H1 (cell line): ENCODE measurements at regions not wholly inside any gene's neighbourhood (a gene's known extent, or its start where the extent isn't known, plus 50 kb on each side); places are given as distances from the start of the nearest gene placed in this dataset.

Experiments used
- CTCF ChIA-PET: fragments of 300-600 bp; sonication (Branson Sonifier 250); formaldehyde crosslinking; loops from one replicate; lab custom pipeline; 2021; ENCODE audit not compliant: partially characterized antibody; lab: Charles Lee
- POLR2A ChIA-PET: fragments of 300-600 bp; sonication (Branson Sonifier 250); formaldehyde crosslinking; loops from one replicate; lab custom pipeline; 2021; ENCODE audit warnings: inconsistent platforms; ENCODE audit not compliant: partially characterized antibody; lab: Charles Lee
- DNase-seq, 2 experiments: peaks; one replicate each; pipeline versions ENCODE4 v3.0.0 to v3.0.0-alpha.2; 2010 to 2022; ENCODE audit warnings: low spot score in 2 of 2, low read depth in 1 of 2, mixed read lengths in 1 of 2
- FAIRE-seq: peaks from 2 replicates; lab custom pipeline; 2011; peaks lifted over from hg19 to GRCh38; lab: Jason Lieb, UNC
- H2AFZ ChIP-seq: 2 replicates; pipeline ENCODE4 v1.8.1; 2012; ENCODE audit warnings: low read length, inconsistent platforms
- H2AK5ac ChIP-seq: 2 replicates; pipeline ENCODE4 v1.6.1; 2013; ENCODE audit warnings: low read depth, low read length
- H2BK120ac ChIP-seq: replicated peaks from 2 replicates; pipeline ENCODE3; 2013; ENCODE audit warnings: low read depth, low read length, inconsistent platforms
- H2BK12ac ChIP-seq: 2 replicates; pipeline ENCODE4 v1.6.1; 2013; ENCODE audit warnings: low read depth, low read length
- H2BK15ac ChIP-seq: 2 replicates; pipeline ENCODE4 v1.6.1; 2013; ENCODE audit warnings: low read length
- H2BK20ac ChIP-seq: 2 replicates; pipeline ENCODE4 v1.6.1; 2013; ENCODE audit warnings: low read length
- H2BK5ac ChIP-seq: 2 replicates; pipeline ENCODE4 v1.6.1; 2013; ENCODE audit warnings: low read depth, low read length
- H3K14ac ChIP-seq: 2 replicates; pipeline ENCODE4 v1.6.1; 2013; ENCODE audit warnings: inconsistent platforms; ENCODE audit not compliant: insufficient read length
- H3K18ac ChIP-seq: 2 replicates; pipeline ENCODE4 v1.6.1; 2013; ENCODE audit warnings: low read length; ENCODE audit errors: extremely low read depth
- H3K23ac ChIP-seq: 2 replicates; pipeline ENCODE4 v1.6.1; 2013; ENCODE audit warnings: inconsistent platforms; ENCODE audit not compliant: insufficient read length
- H3K23me2 ChIP-seq: 2 replicates; pipeline ENCODE4 v1.6.1; 2013; ENCODE audit warnings: low read depth, low read length
- H3K27ac ChIP-seq: 2 replicates; pipeline ENCODE4 v1.6.1; 2011; ENCODE audit warnings: low read depth, low read length, inconsistent platforms
- H3K27me3 ChIP-seq, 4 experiments: replicated peaks in 1 of 4; 1 replicate in 1 of 4; 2 replicates in 3 of 4; pipeline versions ENCODE4 v1.6.1 to v1.8.1; 2011 to 2013; ENCODE audit warnings: low read length in 3 of 4, mild to moderate bottlenecking in 3 of 4, inconsistent platforms in 2 of 4, mixed read lengths in 2 of 4, moderate library complexity in 1 of 4; ENCODE audit not compliant: control insufficient read depth in 3 of 4, insufficient read depth in 3 of 4; ENCODE audit errors: extremely low read depth in 1 of 4
- H3K36me3 ChIP-seq, 4 experiments: 2 replicates each; pipeline versions ENCODE4 v1.6.1 to v1.8.1; 2011 to 2013; ENCODE audit warnings: mild to moderate bottlenecking in 4 of 4, low read length in 3 of 4, moderate library complexity in 2 of 4, control low read depth in 1 of 4, inconsistent platforms in 1 of 4; ENCODE audit not compliant: insufficient read depth in 4 of 4, control insufficient read depth in 2 of 4
- H3K4ac ChIP-seq: replicated peaks from 2 replicates; pipeline ENCODE3; 2013; ENCODE audit warnings: low read length, low read depth, mixed read lengths, inconsistent platforms; ENCODE audit not compliant: insufficient read length
- H3K4me1 ChIP-seq, 4 experiments: replicated peaks in 1 of 4; 1 replicate in 1 of 4; 2 replicates in 3 of 4; pipeline versions ENCODE4 v1.6.1 to v1.8.1; 2011 to 2013; ENCODE audit warnings: low read length in 3 of 4, inconsistent platforms in 2 of 4, mixed read lengths in 1 of 4; ENCODE audit not compliant: insufficient read depth in 4 of 4, control insufficient read depth in 3 of 4
- H3K4me2 ChIP-seq, 2 experiments: 2 replicates each; pipeline versions ENCODE4 v1.6.1 to v1.8.1; 2011 to 2013; ENCODE audit warnings: low read depth in 2 of 2, low read length in 2 of 2, control low read depth in 1 of 2, inconsistent platforms in 1 of 2, mild to moderate bottlenecking in 1 of 2; ENCODE audit not compliant: insufficient read depth in 1 of 2
- H3K4me3 ChIP-seq, 4 experiments: fragments of 200-600, 300-600 bp in 1 of 4; sonication (generic), shearing (Covaris generic), sonication (Bioruptor Twin) in 1 of 4; 2 replicates each; pipeline versions ENCODE4 v1.5.1 to v1.8.1; 2011 to 2016; ENCODE audit warnings: low read length in 4 of 4, low read depth in 3 of 4, control low read depth in 2 of 4, inconsistent platforms in 2 of 4, mild to moderate bottlenecking in 2 of 4, mixed read lengths in 1 of 4, moderate library complexity in 1 of 4; ENCODE audit not compliant: insufficient read depth in 2 of 4; ENCODE audit errors: extremely low read depth in 1 of 4
- H3K56ac ChIP-seq: replicated peaks from 2 replicates; pipeline ENCODE3; 2013; ENCODE audit warnings: low read depth, mild to moderate bottlenecking, mixed read lengths, low read length, inconsistent platforms; ENCODE audit not compliant: insufficient read length
- H3K79me1 ChIP-seq: 2 replicates; pipeline ENCODE4 v1.6.1; 2013; ENCODE audit warnings: low read depth, low read length, control low read depth
- H3K79me2 ChIP-seq, 2 experiments: 2 replicates each; pipeline versions ENCODE4 v1.6.1 to v1.8.1; 2012 to 2013; ENCODE audit warnings: low read length in 2 of 2, mild to moderate bottlenecking in 2 of 2, inconsistent platforms in 1 of 2; ENCODE audit not compliant: insufficient read depth in 2 of 2, control insufficient read depth in 1 of 2
- H3K9ac ChIP-seq, 4 experiments: replicated peaks in 1 of 4; 1 replicate in 1 of 4; 2 replicates in 3 of 4; pipeline versions ENCODE4 v1.6.1 to v1.8.1; 2011 to 2013; ENCODE audit warnings: low read depth in 3 of 4, low read length in 3 of 4, control low read depth in 2 of 4, mild to moderate bottlenecking in 2 of 4, moderate library complexity in 2 of 4, inconsistent platforms in 1 of 4; ENCODE audit errors: extremely low read depth in 1 of 4
- H3K9me3 ChIP-seq, 2 experiments: 2 replicates each; pipeline versions ENCODE4 v1.6.1 to v1.8.1; 2012 to 2013; ENCODE audit warnings: mild to moderate bottlenecking in 2 of 2, moderate library complexity in 2 of 2, control low read depth in 1 of 2, inconsistent platforms in 1 of 2, low read depth in 1 of 2, low read length in 1 of 2, mixed read lengths in 1 of 2; ENCODE audit not compliant: insufficient read depth in 2 of 2
- H4K20me1 ChIP-seq, 2 experiments: replicated peaks in 1 of 2; 2 replicates each; pipeline versions ENCODE3 to v1.8.1; 2011 to 2013; ENCODE audit warnings: inconsistent platforms in 2 of 2, low read length in 2 of 2, mild to moderate bottlenecking in 1 of 2; ENCODE audit not compliant: insufficient read depth in 2 of 2, control insufficient read depth in 1 of 2
- H4K5ac ChIP-seq: 2 replicates; pipeline ENCODE4 v1.6.1; 2013; ENCODE audit warnings: low read length, low read depth, mixed read lengths, inconsistent platforms; ENCODE audit not compliant: insufficient read length
- H4K8ac ChIP-seq: 2 replicates; pipeline ENCODE4 v1.8.0; 2013; ENCODE audit warnings: mild to moderate bottlenecking, moderate library complexity, low read length, inconsistent platforms; ENCODE audit not compliant: insufficient read depth; ENCODE audit errors: extremely low read depth
- H4K91ac ChIP-seq: replicated peaks from 2 replicates; pipeline ENCODE3; 2013; ENCODE audit warnings: low read length, mixed read lengths, inconsistent platforms; ENCODE audit not compliant: insufficient read length
- CREB1 ChIP-seq: IDR thresholded peaks from 2 replicates; pipeline ENCODE4 v1.6.1; 2012; ENCODE audit warnings: inconsistent platforms
- EZH2 ChIP-seq: fragments of 200-600 bp; sonication (generic); IDR thresholded peaks from 2 replicates; pipeline ENCODE4 v1.7.1; 2012; ENCODE audit warnings: low read depth, mild to moderate bottlenecking, moderate library complexity, low read length, inconsistent platforms; ENCODE audit not compliant: severe bottlenecking
- KDM5A ChIP-seq: fragments of 200-600 bp; IDR thresholded peaks from 2 replicates; pipeline ENCODE4 v1.7.1; 2012; ENCODE audit warnings: mild to moderate bottlenecking, low read length, inconsistent platforms, mixed read lengths
- SP4 ChIP-seq: IDR thresholded peaks from 2 replicates; pipeline ENCODE4 v1.6.1; 2012; ENCODE audit warnings: low read length, inconsistent platforms
- WGBS, 2 experiments: shearing (Covaris generic) in 1 of 2; methylation state at CpG; one replicate each; pipeline versions ENCODE4 v1.1.6 to v1.1.7; 2013 to 2015; ENCODE audit warnings: low lambda C conversion rate in 2 of 2, mixed read lengths in 2 of 2, inconsistent platforms in 1 of 2, low coverage in 1 of 2, missing lambda C conversion rate in 1 of 2; ENCODE audit not compliant: insufficient replicate concordance in 2 of 2, insufficient coverage in 1 of 2, insufficient read length in 1 of 2; ENCODE audit errors: extremely low coverage in 1 of 2, missing lambda C conversion rate in 1 of 2; 5-methylcytosine and 5-hydroxymethylcytosine counted together

GRCh38 chr18:73690222-73690621 is 457.4 kb downstream of the FBXO15 start:
- H3K27me3 ChIP-seq: no peaks in the 10 kb centered on the region
- CTCF ChIA-PET: interaction anchor here (1.1 kb wide), 1 partner anchor 152 kb away, joined by 3 read pairs; no protein-coding TSS in a partner anchor
- no peaks in the 10 kb centered on the region for H3K23me2 ChIP-seq
- no peak overlapping the region for H4K91ac ChIP-seq
- H3K18ac ChIP-seq: no peak overlapping the region
- H3K9me3 ChIP-seq: no peaks in the 10 kb centered on the region
- no peaks in the 10 kb centered on the region for H3K36me3 ChIP-seq
- H2BK15ac ChIP-seq: no peak overlapping the region
- no peak overlapping the region for H3K4ac ChIP-seq
- H2BK120ac ChIP-seq: no peak overlapping the region
- H3K14ac ChIP-seq: no peak overlapping the region
- no peak overlapping the region for H3K9ac ChIP-seq
- FAIRE-seq: no peak
- no peak overlapping the region for H4K8ac ChIP-seq
- 60% methylated on average over 3 of the region's 3 CpGs; no CpG with 5 or more reads in 1 of the 2 experiments for WGBS, 2 experiments
- H4K5ac ChIP-seq: no peak overlapping the region
- no peak overlapping the region for H3K56ac ChIP-seq
- H3K27ac ChIP-seq: no peak overlapping the region
- no peak for DNase-seq
- no peak overlapping the region for H2BK5ac ChIP-seq
- H2AK5ac ChIP-seq: no peak overlapping the region
- no peak overlapping the region for H2AFZ ChIP-seq
- no peaks in the 10 kb centered on the region for H4K20me1 ChIP-seq
- H3K23ac ChIP-seq: no peak overlapping the region
- no peak overlapping the region for H2BK12ac ChIP-seq
- POLR2A ChIA-PET: no interaction called here
- peaks cover 0 to 13% (median 1%) of the 10 kb centered on the region in 4 experiments; a peak in 4 of 7 replicates for H3K4me1 ChIP-seq
- no peak overlapping the region for H3K4me3 ChIP-seq
- no peak overlapping the region for H3K4me2 ChIP-seq
- no peaks in the 10 kb centered on the region for H3K79me1 ChIP-seq
- H3K79me2 ChIP-seq: no peaks in the 10 kb centered on the region
- TF ChIP-seq SP4: no peak
- no peak for TF ChIP-seq EZH2
- no peak for TF ChIP-seq CREB1
- TF ChIP-seq KDM5A: no peak
- no peak overlapping the region for H2BK20ac ChIP-seq
